Brain microvascular endothelial cell (primary cell): ENCODE measurements at regions not wholly inside any gene's neighbourhood (a gene's known extent, or its start where the extent isn't known, plus 50 kb on each side); places are given as distances from the start of the nearest gene placed in this dataset.

Experiments used
- DNase-seq: peaks from one replicate; pipeline ENCODE4 v3.0.0-alpha.2; 2020
- H3K27ac ChIP-seq: fragments of 250-450 bp; sonication (Bioruptor Pico); 2 replicates; pipeline ENCODE4 v1.5.1; 2020; ENCODE audit warnings: mild to moderate bottlenecking, moderate library complexity
- H3K27me3 ChIP-seq: fragments of 250-450 bp; sonication (Bioruptor Pico); replicated peaks from 2 replicates; pipeline ENCODE4 v1.5.1; 2020; ENCODE audit warnings: mild to moderate bottlenecking
- H3K36me3 ChIP-seq: fragments of 250-450 bp; sonication (Bioruptor Pico); replicated peaks from 2 replicates; pipeline ENCODE4 v1.5.1; 2020; ENCODE audit warnings: mild to moderate bottlenecking
- H3K4me3 ChIP-seq: 2 replicates; pipeline ENCODE4 v1.5.1; 2011; ENCODE audit warnings: low read depth, mild to moderate bottlenecking, control low read depth, low read length, moderate library complexity
- CTCF ChIP-seq: IDR thresholded peaks from 2 replicates; pipeline ENCODE4 v1.5.1; 2011; ENCODE audit warnings: low read depth, mild to moderate bottlenecking, moderate library complexity, low read length, control low read depth, inconsistent platforms; ENCODE audit errors: missing control alignments
- in situ Hi-C: cut with HindIII; loops from 2 replicates; pipeline ENCODE4 v1.10.0; 2017; ENCODE audit warnings: low sequenced_read_pairs, low pct_ligation_motif_present

- Histone ChIP-seq H3K4me3 (no peak overlapping the region), H3K27me3 (no peaks in the 10 kb centered on the region), H3K27ac (no peak overlapping the region), H3K36me3 (no peaks in the 10 kb centered on the region)
- no peak for DNase-seq
- TF ChIP-seq CTCF = no peak
- in situ Hi-C loops = no loop called here
These were observed 177.2 kb downstream of the BCL11A start for GRCh38 chr2:60376252-60376651.

GRCh38 chr2:60371681-60372080 is 181.8 kb downstream of the BCL11A start:
- Histone ChIP-seq H3K36me3 (no peaks in the 10 kb centered on the region), H3K27ac (no peak overlapping the region), H3K4me3 (no peak overlapping the region), H3K27me3 (no peaks in the 10 kb centered on the region)
- in situ Hi-C loops = no loop called here
- no peak for DNase-seq
- TF ChIP-seq CTCF = no peak

GRCh38 chr2:60371219-60371618 is 182.2 kb downstream of the BCL11A start:
- TF ChIP-seq CTCF = no peak
- Histone ChIP-seq H3K27me3 (no peaks in the 10 kb centered on the region), H3K36me3 (no peaks in the 10 kb centered on the region), H3K27ac (no peak overlapping the region), H3K4me3 (no peak overlapping the region)
- DNase-seq = no peak
- in situ Hi-C loops = no loop called here

- Histone ChIP-seq H3K27ac (no peak overlapping the region), H3K36me3 (no peaks in the 10 kb centered on the region), H3K27me3 (no peaks in the 10 kb centered on the region), H3K4me3 (no peak overlapping the region)
- in situ Hi-C loops = no loop called here
- no peak for DNase-seq
- no peak for TF ChIP-seq CTCF
These were observed 182.6 kb downstream of the BCL11A start for GRCh38 chr2:60370814-60371213.

- no peak for TF ChIP-seq CTCF
- Histone ChIP-seq H3K36me3 (no peaks in the 10 kb centered on the region), H3K27me3 (no peaks in the 10 kb centered on the region), H3K27ac (no peak overlapping the region), H3K4me3 (no peak overlapping the region)
- in situ Hi-C loops = no loop called here
- DNase-seq = no peak
These were observed 185.0 kb downstream of the BCL11A start for GRCh38 chr2:60368456-60368855.

- no peak for TF ChIP-seq CTCF
- H3K36me3 ChIP-seq = no peaks in the 10 kb centered on the region
- no peak overlapping the region for H3K4me3 ChIP-seq
- H3K27me3 ChIP-seq = no peaks in the 10 kb centered on the region
- no peak for DNase-seq
- in situ Hi-C loops = no loop called here
- no peak overlapping the region for H3K27ac ChIP-seq
These were observed 187.2 kb downstream of the BCL11A start for GRCh38 chr2:60366135-60366712.
